ENCODE measurements at regions not wholly inside any gene's neighbourhood (a gene's known extent, or its start where the extent isn't known, plus 50 kb on each side); places are given as distances from the start of the nearest gene placed in this dataset.

DNA sequence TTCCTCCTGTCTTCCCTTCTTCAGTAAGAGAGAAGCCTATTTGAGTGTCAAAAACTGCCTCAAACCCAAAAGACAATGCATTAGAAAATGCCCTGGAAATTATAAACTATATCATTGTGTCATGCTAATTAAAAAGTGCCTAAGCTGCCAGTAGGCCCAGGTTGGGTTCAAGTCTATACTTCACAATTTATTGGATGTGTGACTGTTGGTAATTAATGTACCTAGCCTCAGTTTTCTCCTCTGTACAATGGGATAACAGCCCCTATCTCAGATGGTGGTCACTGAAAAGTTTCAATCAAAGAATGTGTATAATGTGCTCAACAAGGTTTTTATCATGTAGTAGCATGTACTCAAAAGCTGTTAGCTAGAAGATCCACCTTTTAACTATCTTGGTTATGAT lies 246.9 kb upstream of the DUSP10 start:
- TF ChIP-seq CTCF (IDR thresholded peaks at IDR 0.05; ENCODE audit: poor library complexity): no peak
- TF ChIP-seq EZH2 (IDR thresholded peaks at IDR 0.05; ENCODE audit: borderline replicate concordance): no peak

Measured in hepatocyte (in vitro differentiated cells).